Gastrocnemius medialis (tissue), 4 donors: ENCODE measurements at regions not wholly inside any gene's neighbourhood (a gene's known extent, or its start where the extent isn't known, plus 50 kb on each side); places are given as distances from the start of the nearest gene placed in this dataset.

Experiments
- ATAC-seq, 2 donors: fragments of 150-250 bp; one replicate each; pipeline ENCODE4 v1.9.1; 2016
- DNase-seq, 2 donors: peaks; one replicate each; pipeline ENCODE4 v3.0.0-alpha.2; 2019
- H3K27ac ChIP-seq, 4 donors: fragments of 200-600 bp; sonication (generic); 1 replicate in 1 of 4; 2 replicates in 3 of 4; pipeline ENCODE4 v1.5.1; 2016 to 2018; ENCODE audit warnings: mild to moderate bottlenecking in 2 of 4, moderate library complexity in 1 of 4
- H3K27me3 ChIP-seq, 3 donors: fragments of 200-600 bp; sonication (generic) in 2 of 3; 1 replicate in 1 of 3; 2 replicates in 2 of 3; pipeline versions ENCODE4 v1.5.1 to v1.6.0; 2016 to 2019; ENCODE audit warnings: mild to moderate bottlenecking in 1 of 3, moderate library complexity in 1 of 3
- H3K36me3 ChIP-seq, 2 donors: fragments of 200-600 bp; sonication (generic) in 1 of 2; one replicate each; pipeline ENCODE4 v1.5.1; 2017 to 2018
- H3K4me1 ChIP-seq, 2 donors: fragments of 200-600 bp; sonication (generic) in 1 of 2; one replicate each; pipeline ENCODE4 v1.5.1; 2016 to 2017; ENCODE audit warnings: mild to moderate bottlenecking in 2 of 2
- H3K4me3 ChIP-seq, 4 donors: fragments of 200-600 bp; sonication (generic) in 3 of 4; 1 replicate in 1 of 4; 2 replicates in 3 of 4; pipeline ENCODE4 v1.5.1; 2016 to 2019; ENCODE audit warnings: mild to moderate bottlenecking in 2 of 4
- H3K9me3 ChIP-seq, 3 donors: fragments of 200-600 bp; sonication (generic) in 2 of 3; 1 replicate in 1 of 3; 2 replicates in 2 of 3; pipeline ENCODE4 v1.5.1; 2016 to 2019
- CTCF ChIP-seq, 5 experiments: fragments of 450-650 bp in 3 of 5; fragments of 200-600 bp in 2 of 5; sonication (generic) in 2 of 5; IDR thresholded peaks in 4 of 5; conservative IDR thresholded peaks in 1 of 5; 1 replicate in 4 of 5; 2 replicates in 1 of 5; pipeline ENCODE4 v1.5.1; 2016 to 2019; ENCODE audit warnings: antibody characterized with exemption in 5 of 5, mild to moderate bottlenecking in 3 of 5, moderate library complexity in 3 of 5
- POLR2A ChIP-seq, 2 donors: fragments of 450-650 bp; IDR thresholded peaks; one replicate each; pipeline ENCODE4 v1.6.1; 2017; ENCODE audit warnings: antibody characterized with exemption in 2 of 2, mild to moderate bottlenecking in 2 of 2, moderate library complexity in 2 of 2
- in situ Hi-C, 4 donors: fragments of 200-750 bp; cut with MboI; loops; one replicate each; pipeline versions ENCODE4 v1.15.0 to v1.8.0; 2017; ENCODE audit warnings: low sequenced_read_pairs in 4 of 4
- intact Hi-C: fragments of 100-400 bp; cut with DNase I; formaldehyde crosslinking; loops from one replicate; pipeline ENCODE4 v1.15.1; 2023; ENCODE audit warnings: low total_unique reads

GRCh38 chr9:108281696-108282095 lies 574.1 kb downstream of the ACTL7B start:
- in situ Hi-C loops (no loop called here), intact Hi-C loops (no loop called here)
- Histone ChIP-seq H3K27me3 (no peaks in the 10 kb centered on the region), H3K4me3 (no peak overlapping the region), H3K27ac (no peak overlapping the region), H3K36me3 (no peaks in the 10 kb centered on the region), H3K4me1 (no peaks in the 10 kb centered on the region), H3K9me3 (no peaks in the 10 kb centered on the region)
- no peak for TF ChIP-seq CTCF (IDR thresholded peaks at IDR 0.05 in 4 of 5, conservative IDR thresholded peaks at IDR 0.05 in 1 of 5)
- TF ChIP-seq POLR2A (IDR thresholded peaks at IDR 0.05): no peak
- ATAC-seq: no peak
- no peak for DNase-seq

- Histone ChIP-seq H3K36me3 (no peaks in the 10 kb centered on the region), H3K4me3 (no peak overlapping the region), H3K27ac (no peak overlapping the region), H3K4me1 (no peaks in the 10 kb centered on the region), H3K9me3 (no peaks in the 10 kb centered on the region), H3K27me3 (no peaks in the 10 kb centered on the region)
- in situ Hi-C loops: loop anchor here in 2 of 4 donors (10.0 kb wide), 2 partner anchors 804 to 814 kb away; no protein-coding TSS in a partner anchor
- ATAC-seq (no peak), DNase-seq (no peak)
- TF ChIP-seq POLR2A (IDR thresholded peaks at IDR 0.05): no peak
- no peak for TF ChIP-seq CTCF (IDR thresholded peaks at IDR 0.05 in 4 of 5, conservative IDR thresholded peaks at IDR 0.05 in 1 of 5)
- intact Hi-C loops: no loop called here
Measured at GRCh38 chr9:108278341-108278740, 577.4 kb downstream of the ACTL7B start.

- TF ChIP-seq CTCF (IDR thresholded peaks at IDR 0.05 in 4 of 5, conservative IDR thresholded peaks at IDR 0.05 in 1 of 5) (no peak), POLR2A (IDR thresholded peaks at IDR 0.05) (no peak)
- no peak for ATAC-seq
- in situ Hi-C loops: loop anchor here in 2 of 4 donors (10.0 kb wide), 2 partner anchors 802 to 812 kb away; no protein-coding TSS in a partner anchor
Measured at GRCh38 chr9:108277216-108277615, 578.6 kb downstream of the ACTL7B start.

GRCh38 chr9:108275906-108276305 lies 579.9 kb downstream of the ACTL7B start:
- no peak overlapping the region for H3K4me3 ChIP-seq
- no peak for ATAC-seq
- in situ Hi-C loops (loop anchor here in 2 of 4 donors (10.0 kb wide), 2 partner anchors 801 to 811 kb away; no protein-coding TSS in a partner anchor), intact Hi-C loops (no loop called here)
- no peaks in the 10 kb centered on the region for H3K9me3 ChIP-seq
- no peak overlapping the region for H3K27ac ChIP-seq
- DNase-seq: no peak
- no peaks in the 10 kb centered on the region for H3K27me3 ChIP-seq
- H3K36me3 ChIP-seq: no peaks in the 10 kb centered on the region
- H3K4me1 ChIP-seq: peaks cover 9 to 13% of the 10 kb centered on the region in 2 donors
- TF ChIP-seq CTCF (IDR thresholded peaks at IDR 0.05 in 4 of 5, conservative IDR thresholded peaks at IDR 0.05 in 1 of 5) (no peak), POLR2A (IDR thresholded peaks at IDR 0.05) (no peak)

More at GRCh38 chr9:108277216-108277615, 578.6 kb downstream of the ACTL7B start:
- H3K36me3 ChIP-seq: no peaks in the 10 kb centered on the region
- intact Hi-C loops: no loop called here
- no peaks in the 10 kb centered on the region for H3K9me3 ChIP-seq
- H3K4me1 ChIP-seq: peaks cover 3 to 8% of the 10 kb centered on the region in 2 donors
- H3K27me3 ChIP-seq: no peaks in the 10 kb centered on the region
- no peak overlapping the region for H3K27ac ChIP-seq
- no peak for DNase-seq
- H3K4me3 ChIP-seq: no peak overlapping the region

GRCh38 chr9:108274971-108275370 lies 580.8 kb downstream of the ACTL7B start:
- Histone ChIP-seq H3K27ac (no peak overlapping the region), H3K4me1 (peaks cover 9 to 13% of the 10 kb centered on the region in 2 donors), H3K4me3 (no peak overlapping the region), H3K36me3 (no peaks in the 10 kb centered on the region), H3K27me3 (no peaks in the 10 kb centered on the region), H3K9me3 (no peaks in the 10 kb centered on the region)
- no peak for ATAC-seq
- TF ChIP-seq POLR2A (IDR thresholded peaks at IDR 0.05): no peak
- no peak for TF ChIP-seq CTCF (IDR thresholded peaks at IDR 0.05 in 4 of 5, conservative IDR thresholded peaks at IDR 0.05 in 1 of 5)
- DNase-seq: no peak
- intact Hi-C loops (loop anchor here (5.0 kb wide), 2 partner anchors 292 to 808 kb away; no protein-coding TSS in a partner anchor), in situ Hi-C loops (loop anchor here (5.0 to 25.0 kb wide), 4 partner anchors 798 to 813 kb away; no protein-coding TSS in a partner anchor)
